GM19328 (cell line): ENCODE measurements at regions not wholly inside any gene's neighbourhood (a gene's known extent, or its start where the extent isn't known, plus 50 kb on each side); places are given as distances from the start of the nearest gene placed in this dataset.
"Not testable (repeated sequence)": the region's sequence is repeated elsewhere in the genome, so short reads cannot be mapped to it uniquely, and the experiment has no call there.

Experiments
- ATAC-seq: cut with Tn5 transposase; IDR thresholded peaks from one replicate; pipeline ENCODE4 v1.9.1; 2021; ENCODE audit warnings: mild to moderate bottlenecking, moderate library complexity; ENCODE audit not compliant: unreplicated experiment

GRCh38 chr16:79845734-79846135 lies 245.2 kb upstream of the MAF start:
- no peak for ATAC-seq

DNA sequence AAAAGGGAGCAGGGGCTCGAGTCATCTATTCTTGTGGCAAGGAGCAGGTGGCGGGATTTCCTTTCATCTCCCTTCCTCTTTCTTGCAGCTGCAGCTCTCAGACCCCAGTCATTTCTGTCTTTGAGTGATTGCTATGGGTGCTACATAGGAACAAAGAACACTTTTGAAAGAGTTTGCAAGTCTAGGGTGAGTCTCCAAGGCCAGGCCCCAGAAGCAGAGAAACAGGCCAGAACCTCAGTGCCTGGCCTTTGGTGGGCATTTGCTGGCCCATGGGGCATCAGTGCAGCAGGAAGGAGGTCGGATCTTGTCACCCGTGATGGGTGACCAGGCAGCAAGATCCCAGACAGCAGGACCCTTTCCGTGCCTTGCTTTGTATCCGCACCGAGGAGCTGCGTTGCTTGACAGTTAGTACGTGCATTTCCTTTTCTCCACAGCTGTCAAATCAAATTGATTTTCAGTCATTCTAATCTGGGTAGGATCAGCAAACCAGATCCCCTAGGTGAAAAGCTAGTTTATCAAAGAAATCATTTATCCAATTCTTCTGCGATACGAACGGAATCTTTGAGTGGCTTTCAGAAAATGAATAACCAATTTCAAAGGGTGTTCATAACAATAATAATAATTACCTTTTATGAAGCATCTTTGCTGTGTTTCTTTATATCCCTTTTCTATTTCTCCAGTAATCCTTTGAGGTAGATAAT lies 244.6 kb upstream of the MAF start:
- peak; percentile 70 for ATAC-seq

GRCh38 chr16:79844603-79845002 lies 244.1 kb upstream of the MAF start:
- peak; percentile 15 for ATAC-seq

DNA sequence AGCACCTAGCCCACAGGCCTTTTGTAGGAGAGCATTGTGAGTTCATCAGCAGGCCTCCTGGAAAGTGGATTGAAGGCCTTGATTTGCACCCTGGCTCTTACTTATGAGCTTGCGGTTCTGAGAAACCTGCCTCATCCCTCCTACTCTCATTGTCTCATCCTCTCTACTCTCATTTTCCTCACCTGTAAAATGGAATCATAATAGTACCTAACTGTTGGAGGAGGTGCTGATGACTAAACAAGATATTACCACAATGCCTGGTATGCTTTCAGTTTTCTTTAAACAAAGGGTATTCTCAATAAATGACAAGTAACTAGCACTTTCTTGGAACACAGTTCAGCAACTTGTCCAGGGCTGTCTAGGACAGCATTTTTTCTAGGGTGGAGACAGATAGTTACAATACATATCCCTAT lies 243.1 kb upstream of the MAF start:
- ATAC-seq = no peak

GRCh38 chr16:79843145-79843544 lies 242.6 kb upstream of the MAF start:
- ATAC-seq = no peak

DNA sequence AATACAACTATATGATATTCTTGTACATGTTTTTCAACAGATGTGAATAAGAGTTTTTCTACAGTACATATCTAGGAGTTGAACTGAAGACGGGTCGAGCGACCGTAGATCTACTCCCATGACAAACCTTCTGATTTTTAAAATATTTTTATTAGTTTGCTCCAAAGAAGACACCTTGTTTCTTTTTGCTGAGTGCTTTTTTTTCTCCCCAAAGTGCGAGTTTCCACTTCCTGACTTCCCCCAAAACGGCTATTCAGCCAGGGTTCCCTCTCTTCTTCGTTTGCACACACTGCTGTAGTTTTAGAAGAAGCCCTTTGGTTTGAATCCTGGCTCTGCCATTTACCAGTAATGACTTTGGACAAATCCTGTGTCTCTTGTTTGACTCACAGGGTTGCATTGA lies 241.7 kb upstream of the MAF start:
- no peak for ATAC-seq

DNA sequence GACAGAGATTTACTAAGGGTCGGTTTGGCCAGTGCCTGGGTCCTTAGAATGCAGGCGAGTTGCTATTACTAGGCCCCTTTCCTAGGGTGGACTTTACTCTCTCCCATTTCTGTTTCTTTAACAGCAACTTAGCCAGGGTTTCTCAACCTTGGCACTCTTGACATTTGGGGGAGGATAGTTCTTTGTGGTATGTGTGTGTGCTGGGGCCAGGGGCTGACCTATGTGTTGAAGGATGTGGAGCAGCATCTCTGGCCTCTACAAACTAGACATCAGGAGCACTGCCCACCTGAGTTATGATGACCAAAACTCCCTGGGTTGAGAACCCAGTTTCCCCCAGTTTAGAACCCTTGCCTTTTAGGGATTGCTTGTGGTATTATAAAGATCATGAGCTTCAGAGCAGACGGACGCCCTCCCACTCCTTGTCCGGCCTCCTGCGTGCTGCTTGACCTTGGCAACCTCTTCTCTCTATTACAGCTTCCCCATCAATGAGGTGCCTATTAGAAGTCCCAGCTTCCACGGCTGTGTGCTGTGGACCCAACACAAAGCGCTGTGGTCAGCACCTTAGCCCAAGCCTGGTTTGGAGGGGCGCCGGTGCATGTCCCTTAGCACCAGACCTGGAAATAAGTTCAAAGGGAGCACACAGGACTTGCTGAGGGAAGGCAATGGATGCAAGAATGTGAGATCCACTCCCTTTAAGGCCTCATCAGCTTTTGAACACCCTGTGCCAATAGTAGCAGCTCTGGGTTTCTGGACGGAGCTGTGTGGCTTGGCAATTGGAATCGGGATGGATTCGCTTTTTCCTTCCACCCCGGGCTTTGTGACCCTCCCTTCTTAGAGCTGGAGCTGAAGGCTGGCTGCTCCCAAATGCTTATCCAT lies 239.2 kb upstream of the MAF start:
- no peak for ATAC-seq

- no peak for ATAC-seq
Measured at GRCh38 chr16:79838496-79839259, 238.1 kb upstream of the MAF start.

GRCh38 chr16:79836144-79836543 lies 235.6 kb upstream of the MAF start:
- ATAC-seq = no peak

- ATAC-seq = no peak
Measured at GRCh38 chr16:79835194-79835593, 234.7 kb upstream of the MAF start.

GRCh38 chr16:79834720-79835119 lies 234.2 kb upstream of the MAF start:
- ATAC-seq = no peak

DNA sequence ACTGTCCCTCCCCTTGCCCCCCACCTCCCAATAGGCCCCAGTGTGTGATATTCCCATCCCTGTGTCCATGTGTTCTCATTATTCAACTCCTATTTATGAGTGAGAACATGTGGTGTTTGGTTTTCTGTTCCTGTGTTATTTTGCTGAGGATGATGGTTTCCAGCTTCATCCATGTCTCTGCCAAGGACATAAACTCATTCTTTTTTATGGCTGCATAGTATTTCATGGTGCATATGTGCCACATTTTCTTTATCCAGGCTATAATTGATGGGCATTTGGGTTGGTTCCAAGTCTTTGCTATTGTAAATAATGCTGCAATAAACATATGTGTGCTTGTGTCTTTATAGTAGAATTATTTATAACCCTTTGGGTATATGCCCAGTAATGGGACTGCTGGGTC lies 233.5 kb upstream of the MAF start:
- ATAC-seq = not testable (repeated sequence)

- ATAC-seq = no peak
Measured at GRCh38 chr16:79833559-79833958, 233.0 kb upstream of the MAF start.

- ATAC-seq = no peak
Measured at GRCh38 chr16:79826732-79827475, 226.4 kb upstream of the MAF start.

- ATAC-seq = no peak
Measured at GRCh38 chr16:79825002-79825401, 224.5 kb upstream of the MAF start.

DNA sequence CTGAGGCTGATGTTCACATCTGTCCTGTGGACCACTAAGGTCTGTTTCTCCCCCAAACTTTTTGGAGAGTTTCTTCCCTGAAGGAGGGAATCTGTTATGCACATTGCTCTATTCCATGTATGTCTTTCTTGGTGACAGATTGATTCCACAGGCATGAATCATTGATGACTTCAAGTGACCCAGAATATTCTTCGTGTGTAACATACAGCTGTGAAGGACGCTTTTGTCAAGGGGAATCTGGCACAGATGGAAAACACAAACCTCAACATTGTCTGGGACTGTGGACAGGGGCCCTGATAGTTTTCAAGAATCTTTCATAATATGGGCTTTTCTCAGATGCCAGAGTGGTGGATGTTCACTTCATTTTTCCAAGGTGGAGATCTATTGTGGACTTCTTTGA lies 223.1 kb upstream of the MAF start:
- no peak for ATAC-seq

GRCh38 chr16:79821911-79822310 lies 221.4 kb upstream of the MAF start:
- ATAC-seq = no peak

GRCh38 chr16:79816081-79816497 lies 215.6 kb upstream of the MAF start:
- ATAC-seq = no peak

GRCh38 chr16:79815049-79815448 lies 214.5 kb upstream of the MAF start:
- ATAC-seq = no peak

DNA sequence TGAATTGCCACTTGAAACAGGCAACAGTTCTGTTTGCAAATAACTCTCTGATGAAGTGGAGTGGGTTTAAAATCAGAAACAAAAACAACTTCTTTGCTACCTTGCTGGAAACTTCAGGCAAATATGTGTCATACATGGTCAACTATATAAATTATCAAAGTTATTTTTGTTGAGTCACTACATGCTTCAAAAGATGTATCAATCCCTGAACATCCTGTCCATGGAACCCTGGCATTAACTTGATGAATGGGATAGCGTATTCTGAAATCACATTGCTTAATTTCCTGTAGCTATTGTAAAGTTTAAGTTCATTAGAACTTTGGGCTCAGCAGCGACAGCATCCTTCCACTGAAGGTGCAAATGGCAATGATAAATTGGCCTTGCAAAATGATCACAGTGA lies 213.6 kb upstream of the MAF start:
- no peak for ATAC-seq

GRCh38 chr16:79811541-79811940 lies 211.0 kb upstream of the MAF start:
- no peak for ATAC-seq
